GM10266 (cell line): ENCODE measurements at regions not wholly inside any gene's neighbourhood (a gene's known extent, or its start where the extent isn't known, plus 50 kb on each side); places are given as distances from the start of the nearest gene placed in this dataset.

ENCODE experiments used
- DNase-seq: peaks from one replicate; pipeline ENCODE4 v3.0.0; 2012; ENCODE audit errors: extremely low spot score
- TF ChIP-seq, protein P1 (sequence below): IDR thresholded peaks from 2 replicates; pipeline ENCODE4 v1.5.1; 2012; ENCODE audit warnings: mild to moderate bottlenecking, low read depth; ENCODE audit not compliant: control insufficient read depth, insufficient read depth; ENCODE audit errors: missing control alignments

DNA sequence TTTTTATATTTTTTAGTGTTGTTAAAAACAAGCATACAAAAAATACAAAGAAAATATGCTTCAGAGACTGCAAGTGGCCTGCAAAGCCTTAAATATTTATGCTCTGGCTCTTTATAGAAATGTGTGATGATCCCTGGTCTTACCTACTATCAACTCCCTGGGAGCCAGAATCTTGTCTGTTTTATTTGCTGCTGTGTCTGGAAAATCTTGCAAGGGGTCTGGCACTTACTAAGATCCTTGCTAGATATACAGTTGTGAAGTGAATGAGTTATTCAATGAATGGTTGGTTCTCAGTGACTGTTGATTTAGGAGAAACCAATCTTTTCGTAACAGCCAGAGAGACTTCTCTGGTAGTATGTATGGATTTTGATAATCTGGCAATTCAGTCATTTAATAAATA, 521.0 kb upstream of the CFAP20DC start:
- TF ChIP-seq, protein P1, sequence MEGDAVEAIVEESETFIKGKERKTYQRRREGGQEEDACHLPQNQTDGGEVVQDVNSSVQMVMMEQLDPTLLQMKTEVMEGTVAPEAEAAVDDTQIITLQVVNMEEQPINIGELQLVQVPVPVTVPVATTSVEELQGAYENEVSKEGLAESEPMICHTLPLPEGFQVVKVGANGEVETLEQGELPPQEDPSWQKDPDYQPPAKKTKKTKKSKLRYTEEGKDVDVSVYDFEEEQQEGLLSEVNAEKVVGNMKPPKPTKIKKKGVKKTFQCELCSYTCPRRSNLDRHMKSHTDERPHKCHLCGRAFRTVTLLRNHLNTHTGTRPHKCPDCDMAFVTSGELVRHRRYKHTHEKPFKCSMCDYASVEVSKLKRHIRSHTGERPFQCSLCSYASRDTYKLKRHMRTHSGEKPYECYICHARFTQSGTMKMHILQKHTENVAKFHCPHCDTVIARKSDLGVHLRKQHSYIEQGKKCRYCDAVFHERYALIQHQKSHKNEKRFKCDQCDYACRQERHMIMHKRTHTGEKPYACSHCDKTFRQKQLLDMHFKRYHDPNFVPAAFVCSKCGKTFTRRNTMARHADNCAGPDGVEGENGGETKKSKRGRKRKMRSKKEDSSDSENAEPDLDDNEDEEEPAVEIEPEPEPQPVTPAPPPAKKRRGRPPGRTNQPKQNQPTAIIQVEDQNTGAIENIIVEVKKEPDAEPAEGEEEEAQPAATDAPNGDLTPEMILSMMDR, result no peak
- no peak for DNase-seq

DNA sequence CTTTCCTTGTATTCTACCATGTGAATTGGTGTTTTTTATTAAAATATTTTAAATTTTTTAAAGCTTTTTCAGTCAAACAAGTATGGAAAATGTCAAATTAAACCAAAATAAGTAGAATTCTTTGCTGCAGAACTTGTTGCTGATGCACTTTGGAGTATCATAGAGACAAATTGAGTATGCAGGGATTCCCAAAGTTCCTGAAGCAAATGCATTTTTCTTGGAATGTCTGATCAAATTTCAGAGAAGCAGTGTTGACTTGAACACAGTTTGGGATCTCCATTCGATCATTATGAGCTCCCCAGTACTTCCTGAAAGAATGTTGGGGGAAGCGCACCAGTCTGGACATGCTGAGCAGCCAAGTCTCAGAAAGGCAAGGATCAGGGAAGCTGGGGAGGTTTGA, 517.8 kb upstream of the CFAP20DC start:
- TF ChIP-seq, protein P1, result no peak
- no peak for DNase-seq

DNA sequence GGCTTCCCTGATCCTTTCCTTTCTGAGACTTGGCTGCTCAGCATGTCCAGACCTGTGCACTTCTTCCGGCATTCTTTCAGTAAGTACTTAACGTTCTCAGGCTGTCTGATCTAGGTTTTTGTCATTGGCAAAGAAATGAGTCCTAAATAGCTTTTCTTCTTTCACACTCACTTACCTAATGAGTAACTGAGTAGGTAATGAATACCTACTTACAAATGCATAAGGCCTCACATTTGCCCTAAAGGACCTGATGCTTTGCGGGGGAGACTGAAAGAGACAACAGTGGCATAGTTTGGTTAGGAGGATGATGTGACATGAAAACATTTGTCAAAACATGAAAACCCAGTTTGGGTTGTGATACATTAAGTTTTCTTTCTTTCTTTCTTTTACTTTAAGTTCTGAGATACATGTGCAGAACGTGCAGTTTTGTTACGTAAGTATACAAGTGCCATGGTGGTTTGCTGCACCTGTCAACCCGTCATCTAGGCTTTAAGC, 516.7 kb upstream of the CFAP20DC start:
- peak; percentile 47 for DNase-seq
- TF ChIP-seq, protein P1, result no peak

DNA sequence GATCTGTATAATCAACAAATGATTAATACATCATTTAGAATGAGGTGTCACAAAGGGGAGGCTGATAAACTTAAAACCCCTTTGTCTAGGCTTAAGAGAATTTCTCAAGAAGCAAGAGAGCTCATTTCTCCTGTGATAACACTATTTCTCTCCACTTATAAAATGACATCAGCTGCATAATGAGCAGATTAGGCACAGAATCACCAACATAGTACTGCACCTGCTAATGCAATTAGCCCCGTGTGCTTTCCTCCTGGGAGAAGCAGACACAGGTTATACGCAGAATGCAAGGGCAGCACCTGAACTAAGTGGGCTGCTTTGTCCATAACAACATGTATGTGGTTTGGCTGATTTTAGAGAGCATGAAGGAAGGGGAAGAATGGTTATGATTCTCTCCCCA, 515.3 kb upstream of the CFAP20DC start:
- TF ChIP-seq, protein P1, result no peak
- no peak for DNase-seq

DNA sequence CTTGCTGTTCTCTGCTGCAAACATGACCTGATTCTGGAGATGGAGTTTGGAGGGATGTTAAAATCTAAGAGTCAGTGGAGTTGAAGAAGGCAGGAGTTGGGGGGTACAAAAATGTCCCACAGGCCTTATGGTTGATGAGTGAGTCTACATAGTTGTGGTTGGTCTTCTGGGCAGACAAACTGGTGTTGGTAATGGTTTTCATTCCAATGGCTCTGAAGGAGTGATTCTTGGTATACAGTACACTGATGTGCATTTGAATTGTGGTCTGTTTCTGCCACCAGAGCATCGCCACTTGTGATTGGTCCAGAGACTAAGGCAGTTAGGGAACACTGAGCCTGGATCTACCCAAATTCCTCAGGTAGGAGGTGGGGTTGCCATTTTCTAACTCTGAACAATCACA, 514.1 kb upstream of the CFAP20DC start:
- DNase-seq, result no peak
- TF ChIP-seq, protein P1, result no peak

DNA sequence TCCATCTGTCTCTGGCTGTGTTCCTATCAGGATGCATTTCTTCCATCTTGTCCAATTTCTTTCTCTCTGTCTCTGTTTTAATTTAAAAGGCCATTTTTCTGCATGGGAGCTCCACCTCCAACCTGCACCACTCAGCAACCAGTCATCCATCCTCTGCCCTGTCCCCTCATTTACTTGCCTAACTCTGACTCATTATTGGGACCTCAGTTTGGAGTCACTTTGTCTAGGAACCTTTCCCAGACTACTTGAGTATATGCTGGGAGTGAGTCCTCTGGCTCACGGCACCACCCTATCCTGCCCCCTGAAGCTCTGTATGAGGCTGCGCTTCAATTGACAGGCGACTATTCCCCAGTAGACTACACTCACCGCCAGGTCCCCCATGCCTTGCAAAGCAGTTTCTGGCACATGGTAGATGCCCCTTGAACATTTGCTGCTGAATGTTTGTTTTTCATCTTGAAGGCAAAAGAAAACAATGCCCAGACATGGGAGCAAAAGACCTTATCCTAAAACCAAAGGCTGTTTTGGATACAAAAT, 513.3 kb upstream of the CFAP20DC start:
- no peak for DNase-seq
- TF ChIP-seq, protein P1, result no peak

DNA sequence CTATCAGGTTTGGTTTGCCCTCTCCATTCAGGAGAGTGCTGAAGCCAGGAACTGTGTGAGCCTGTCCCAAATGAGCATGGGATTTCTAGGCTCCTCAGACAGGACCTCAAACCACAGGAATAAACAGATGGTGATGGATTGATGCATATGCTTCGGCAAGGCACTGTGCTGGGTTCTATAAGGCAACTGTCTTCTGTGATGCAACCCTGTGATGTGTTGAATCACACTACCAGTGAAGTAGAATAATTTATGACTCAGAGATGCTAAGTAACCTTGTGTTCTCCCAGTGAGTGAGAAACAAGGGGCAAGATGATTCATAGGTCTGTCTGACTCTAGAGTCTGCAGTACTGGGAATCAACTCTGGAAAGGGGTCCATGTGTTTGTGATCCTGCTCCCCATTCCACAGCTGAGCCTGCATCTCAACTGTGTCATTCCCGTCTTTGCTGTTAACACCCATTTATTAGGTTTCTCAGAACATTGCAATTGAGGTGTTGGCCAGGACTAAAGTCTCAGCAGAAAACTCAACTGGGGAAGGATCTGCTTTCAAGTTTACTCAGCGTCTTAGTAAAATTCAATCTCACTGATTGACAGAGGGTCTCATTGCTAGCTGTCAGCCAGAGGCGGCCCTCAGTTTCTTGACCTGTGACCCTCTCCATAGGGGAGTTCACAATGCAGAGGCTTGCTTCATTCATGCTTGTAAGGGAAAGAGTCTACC, 510.1 kb upstream of the CFAP20DC start:
- TF ChIP-seq, protein P1, result no peak
- DNase-seq, result no peak
